ENCODE measurements at regions not wholly inside any gene's neighbourhood (a gene's known extent, or its start where the extent isn't known, plus 50 kb on each side); places are given as distances from the start of the nearest gene placed in this dataset.

DNA sequence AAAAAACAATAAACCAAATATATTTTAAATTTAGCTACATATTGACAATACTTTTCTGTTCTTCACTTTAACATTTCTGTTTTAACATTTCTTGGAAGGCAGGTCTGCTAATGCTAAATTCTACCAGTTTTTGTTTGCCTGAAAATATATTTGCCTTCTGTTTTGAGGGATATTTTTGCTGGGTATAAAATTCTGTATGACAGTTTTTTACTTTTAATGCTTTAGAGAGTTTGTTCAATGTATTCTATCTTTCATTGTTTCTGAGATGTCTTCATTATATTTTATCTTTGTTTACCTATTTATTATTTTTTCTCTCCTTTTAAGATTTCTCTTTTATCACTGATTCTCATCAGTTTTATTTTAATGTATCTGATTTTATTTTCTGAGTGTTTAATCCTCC, 409.2 kb upstream of the DPP6 start:
- no peak overlapping the region for H3K27ac ChIP-seq (ENCODE audit: low read length)
- H2AFZ ChIP-seq (ENCODE audit: low read depth, low read length): no peak overlapping the region
- no peaks in the 10 kb centered on the region for H4K20me1 ChIP-seq (ENCODE audit: insufficient read depth, low read length)
- no peak overlapping the region for H3K9ac ChIP-seq (ENCODE audit: low read length)
- no peaks in the 10 kb centered on the region for H3K79me2 ChIP-seq (ENCODE audit: low read length)
- H3K4me3 ChIP-seq (ENCODE audit: low read length): no peak overlapping the region
- H3K4me2 ChIP-seq (ENCODE audit: low read length): no peak overlapping the region
- no peaks in the 10 kb centered on the region for H3K36me3 ChIP-seq (replicated peaks; ENCODE audit: low read depth, low read length)
- H3K9me3 ChIP-seq (ENCODE audit: insufficient read depth, low read length): no peaks in the 10 kb centered on the region
- H3K27me3 ChIP-seq (ENCODE audit: low read depth, low read length): peaks cover 3% of the 10 kb centered on the region; the same call in 1 of the 2 replicates
- TF ChIP-seq EZH2phosphoT487 (IDR thresholded peaks at IDR 0.05; ENCODE audit: low read depth): no peak
- TF ChIP-seq, protein P1, sequence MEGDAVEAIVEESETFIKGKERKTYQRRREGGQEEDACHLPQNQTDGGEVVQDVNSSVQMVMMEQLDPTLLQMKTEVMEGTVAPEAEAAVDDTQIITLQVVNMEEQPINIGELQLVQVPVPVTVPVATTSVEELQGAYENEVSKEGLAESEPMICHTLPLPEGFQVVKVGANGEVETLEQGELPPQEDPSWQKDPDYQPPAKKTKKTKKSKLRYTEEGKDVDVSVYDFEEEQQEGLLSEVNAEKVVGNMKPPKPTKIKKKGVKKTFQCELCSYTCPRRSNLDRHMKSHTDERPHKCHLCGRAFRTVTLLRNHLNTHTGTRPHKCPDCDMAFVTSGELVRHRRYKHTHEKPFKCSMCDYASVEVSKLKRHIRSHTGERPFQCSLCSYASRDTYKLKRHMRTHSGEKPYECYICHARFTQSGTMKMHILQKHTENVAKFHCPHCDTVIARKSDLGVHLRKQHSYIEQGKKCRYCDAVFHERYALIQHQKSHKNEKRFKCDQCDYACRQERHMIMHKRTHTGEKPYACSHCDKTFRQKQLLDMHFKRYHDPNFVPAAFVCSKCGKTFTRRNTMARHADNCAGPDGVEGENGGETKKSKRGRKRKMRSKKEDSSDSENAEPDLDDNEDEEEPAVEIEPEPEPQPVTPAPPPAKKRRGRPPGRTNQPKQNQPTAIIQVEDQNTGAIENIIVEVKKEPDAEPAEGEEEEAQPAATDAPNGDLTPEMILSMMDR (IDR thresholded peaks at IDR 0.05; ENCODE audit: low read depth, low read length): no peak
- peaks cover 15% of the 10 kb centered on the region for H3K4me1 ChIP-seq (ENCODE audit: low read length)

DNA sequence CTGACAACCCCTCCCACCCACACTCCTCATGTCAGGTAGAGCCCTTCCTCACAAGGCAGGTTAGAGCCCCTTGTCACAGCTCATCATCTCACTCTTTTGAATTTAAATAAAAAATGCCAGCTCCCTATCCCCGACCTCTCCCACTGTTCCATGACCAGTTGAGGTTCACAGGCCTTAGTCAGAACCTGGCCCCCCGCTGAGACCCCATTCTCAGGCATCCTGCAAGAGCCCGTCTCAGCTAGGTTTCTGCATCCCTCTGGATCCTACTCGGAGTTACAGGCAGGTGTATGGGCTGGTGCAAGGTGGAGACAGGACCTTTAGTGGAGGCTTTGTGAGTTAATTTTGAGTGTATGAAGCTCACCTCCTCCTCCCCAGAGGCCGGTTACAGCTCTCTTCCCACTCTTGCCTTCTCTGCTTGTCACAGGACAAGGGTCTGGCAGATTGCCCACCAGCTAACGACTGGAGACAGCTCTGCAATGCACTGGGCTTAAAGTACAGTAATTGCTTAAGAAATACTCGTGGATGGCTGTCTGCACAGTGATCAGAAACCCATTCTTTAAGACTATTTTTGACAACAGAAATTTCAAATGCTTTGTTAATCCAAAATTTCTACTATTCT, 394.9 kb upstream of the DPP6 start:
- Histone ChIP-seq H3K4me3 (ENCODE audit: low read length) (no peak overlapping the region), H3K27me3 (ENCODE audit: low read depth, low read length) (no peaks in the 10 kb centered on the region; the same call in 1 of the 2 replicates), H3K36me3 (replicated peaks; ENCODE audit: low read depth, low read length) (no peaks in the 10 kb centered on the region), H3K9ac (ENCODE audit: low read length) (no peak overlapping the region), H4K20me1 (ENCODE audit: insufficient read depth, low read length) (no peaks in the 10 kb centered on the region), H2AFZ (ENCODE audit: low read depth, low read length) (no peak overlapping the region), H3K9me3 (ENCODE audit: insufficient read depth, low read length) (no peaks in the 10 kb centered on the region), H3K27ac (ENCODE audit: low read length) (no peak overlapping the region), H3K4me2 (ENCODE audit: low read length) (no peak overlapping the region), H3K4me1 (ENCODE audit: low read length) (no peaks in the 10 kb centered on the region), H3K79me2 (ENCODE audit: low read length) (no peaks in the 10 kb centered on the region)
- TF ChIP-seq, protein P1 (IDR thresholded peaks at IDR 0.05; ENCODE audit: low read depth, low read length): no peak
- TF ChIP-seq EZH2phosphoT487 (IDR thresholded peaks at IDR 0.05; ENCODE audit: low read depth): no peak

DNA sequence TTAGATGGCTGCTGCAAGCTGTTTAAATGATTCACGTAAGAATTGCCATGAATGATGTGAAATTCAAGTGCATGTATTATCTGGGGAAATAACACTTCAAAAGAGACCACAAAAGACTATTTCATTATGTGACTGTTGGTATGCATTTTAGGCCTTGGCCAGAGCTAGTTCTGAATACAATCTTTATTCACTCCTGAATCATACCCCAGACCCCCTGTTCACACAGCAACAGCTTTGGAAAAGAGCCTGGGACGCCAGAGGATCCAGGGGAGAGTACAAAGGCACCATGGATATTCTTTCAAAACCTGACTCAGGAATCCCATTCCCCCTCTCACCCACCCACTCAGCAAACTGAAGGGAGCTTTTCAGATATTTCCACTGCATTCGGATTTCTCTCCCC, 377.1 kb upstream of the DPP6 start:
- Histone ChIP-seq H2AFZ (ENCODE audit: low read depth, low read length) (no peak overlapping the region), H4K20me1 (ENCODE audit: insufficient read depth, low read length) (no peaks in the 10 kb centered on the region), H3K9ac (ENCODE audit: low read length) (no peak overlapping the region), H3K79me2 (ENCODE audit: low read length) (no peaks in the 10 kb centered on the region), H3K36me3 (replicated peaks; ENCODE audit: low read depth, low read length) (no peaks in the 10 kb centered on the region), H3K9me3 (ENCODE audit: insufficient read depth, low read length) (no peaks in the 10 kb centered on the region), H3K4me1 (ENCODE audit: low read length) (no peaks in the 10 kb centered on the region), H3K4me3 (ENCODE audit: low read length) (no peak overlapping the region), H3K27me3 (ENCODE audit: low read depth, low read length) (no peaks in the 10 kb centered on the region), H3K27ac (ENCODE audit: low read length) (no peak overlapping the region), H3K4me2 (ENCODE audit: low read length) (no peak overlapping the region)
- TF ChIP-seq, protein P1 (IDR thresholded peaks at IDR 0.05; ENCODE audit: low read depth, low read length): no peak
- no peak for TF ChIP-seq EZH2phosphoT487 (IDR thresholded peaks at IDR 0.05; ENCODE audit: low read depth)

DNA sequence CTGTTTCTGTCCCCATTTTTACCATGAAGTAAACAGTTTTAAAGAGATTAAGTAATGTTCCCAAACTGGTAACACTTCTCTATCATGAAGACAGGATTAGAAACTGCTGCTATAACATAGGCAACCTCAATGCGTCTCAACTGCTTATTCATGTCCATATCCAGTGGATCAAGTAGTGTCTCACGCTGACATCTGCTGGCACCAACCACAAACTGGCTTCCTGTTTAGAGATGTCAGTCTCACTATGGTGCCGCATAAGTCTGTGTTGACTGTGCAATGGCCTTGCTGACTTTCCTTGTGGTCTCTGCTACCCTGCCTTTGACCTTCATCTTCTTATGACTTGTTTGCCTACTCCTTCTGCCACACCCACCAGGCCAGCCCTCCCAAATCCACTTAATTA, 369.6 kb upstream of the DPP6 start:
- Histone ChIP-seq H4K20me1 (ENCODE audit: insufficient read depth, low read length) (no peaks in the 10 kb centered on the region), H3K36me3 (replicated peaks; ENCODE audit: low read depth, low read length) (no peaks in the 10 kb centered on the region), H3K4me3 (ENCODE audit: low read length) (no peak overlapping the region), H3K79me2 (ENCODE audit: low read length) (no peaks in the 10 kb centered on the region), H2AFZ (ENCODE audit: low read depth, low read length) (no peak overlapping the region), H3K4me2 (ENCODE audit: low read length) (no peak overlapping the region), H3K27ac (ENCODE audit: low read length) (no peak overlapping the region), H3K4me1 (ENCODE audit: low read length) (no peaks in the 10 kb centered on the region), H3K9ac (ENCODE audit: low read length) (no peak overlapping the region), H3K9me3 (ENCODE audit: insufficient read depth, low read length) (no peaks in the 10 kb centered on the region), H3K27me3 (ENCODE audit: low read depth, low read length) (no peaks in the 10 kb centered on the region)
- TF ChIP-seq, protein P1 (IDR thresholded peaks at IDR 0.05; ENCODE audit: low read depth, low read length): peak; percentile 14; the same call in 1 of the 2 replicates
- no peak for TF ChIP-seq EZH2phosphoT487 (IDR thresholded peaks at IDR 0.05; ENCODE audit: low read depth)
